OCI-LY7 (cell line): ENCODE measurements at regions not wholly inside any gene's neighbourhood (a gene's known extent, or its start where the extent isn't known, plus 50 kb on each side); places are given as distances from the start of the nearest gene placed in this dataset.

Experiments
- BruUV-seq: library from RNA; stranded (reverse); fragments of 400-500 nt; replicated peaks from 2 replicates; lab custom pipeline; 2021; lab: Mats Ljungman, UMichigan
- CTCF ChIA-PET: fragments of 300-600 bp; sonication (Branson Sonifier 250); formaldehyde crosslinking; loops from one replicate; lab custom pipeline; 2022; ENCODE audit warnings: antibody characterized with exemption; ENCODE audit not compliant: unreplicated experiment; lab: Charles Lee
- POLR2A ChIA-PET: fragments of 300-600 bp; sonication (Branson Sonifier 250); formaldehyde crosslinking; loops from one replicate; lab custom pipeline; 2022; ENCODE audit warnings: antibody characterized with exemption; lab: Charles Lee
- DNase-seq: peaks from one replicate; pipeline ENCODE4 v3.0.0-alpha.2; 2015; ENCODE audit warnings: low spot score
- H2AFZ ChIP-seq: fragments of 200-600 bp; sonication (generic), shearing (Covaris generic); 2 replicates; pipeline ENCODE4 v1.6.1; 2014; ENCODE audit warnings: mild to moderate bottlenecking, antibody characterized with exemption, low read length, moderate library complexity
- H3K27ac ChIP-seq: fragments of 200-600 bp; sonication (generic); 2 replicates; pipeline ENCODE4 v1.5.1; 2014; ENCODE audit warnings: mixed run types, low read depth, mild to moderate bottlenecking, moderate library complexity, low read length, inconsistent platforms; ENCODE audit not compliant: poor library complexity, severe bottlenecking
- H3K36me3 ChIP-seq: fragments of 200-600 bp; sonication (generic); 2 replicates; pipeline ENCODE4 v1.6.1; 2014; ENCODE audit warnings: mild to moderate bottlenecking, antibody characterized with exemption, low read length, moderate library complexity, mixed read lengths; ENCODE audit not compliant: insufficient read depth
- H3K4me1 ChIP-seq: fragments of 200-600 bp; sonication (generic); 2 replicates; pipeline ENCODE4 v1.5.1; 2014; ENCODE audit warnings: mild to moderate bottlenecking, low read length; ENCODE audit not compliant: insufficient read depth, poor library complexity, severe bottlenecking
- H3K4me2 ChIP-seq: fragments of 200-600 bp; sonication (generic); 2 replicates; pipeline ENCODE4 v1.6.1; 2014; ENCODE audit warnings: mild to moderate bottlenecking, low read length
- H3K4me3 ChIP-seq: fragments of 200-600 bp; sonication (generic); 2 replicates; pipeline ENCODE4 v1.5.1; 2014; ENCODE audit warnings: mild to moderate bottlenecking, low read depth, low read length; ENCODE audit not compliant: poor library complexity, severe bottlenecking
- H3K79me2 ChIP-seq: fragments of 200-600 bp; sonication (generic); 2 replicates; pipeline ENCODE4 v1.6.1; 2016; ENCODE audit warnings: low read depth, mild to moderate bottlenecking, low read length, moderate library complexity, mixed read lengths; ENCODE audit not compliant: insufficient read depth
- H3K9me2 ChIP-seq: fragments of 200-600 bp; sonication (generic); 2 replicates; pipeline ENCODE4 v1.6.1; 2016; ENCODE audit warnings: mild to moderate bottlenecking, low read length, mixed read lengths; ENCODE audit not compliant: insufficient read depth
- H3K9me3 ChIP-seq: fragments of 200-600 bp; sonication (generic); 2 replicates; pipeline ENCODE4 v1.6.1; 2014; ENCODE audit warnings: mild to moderate bottlenecking, mixed run types, low read length, mixed read lengths
- H4K20me1 ChIP-seq: fragments of 200-600 bp; sonication (generic); 2 replicates; pipeline ENCODE4 v1.6.1; 2014; ENCODE audit warnings: mild to moderate bottlenecking, antibody characterized with exemption, low read length, moderate library complexity, mixed read lengths; ENCODE audit not compliant: insufficient read depth
- EZH2phosphoT487 ChIP-seq: fragments of 200-600 bp; sonication (generic); IDR thresholded peaks from 2 replicates; pipeline ENCODE4 v1.6.1; 2018; ENCODE audit warnings: low read depth, borderline replicate concordance, mild to moderate bottlenecking, mixed run types, antibody characterized with exemption, low read length, moderate library complexity, mixed read lengths
- intact Hi-C: fragments of 100-400 bp; cut with micrococcal nuclease; formaldehyde crosslinking; loops from one replicate; pipeline ENCODE4 v1.10.0; 2022; ENCODE audit not compliant: unreplicated experiment
- TF ChIP-seq, protein P1 (sequence below): fragments of 200-600 bp; sonication (generic); conservative IDR thresholded peaks from 2 replicates; pipeline ENCODE4 v1.5.1; 2014; ENCODE audit warnings: mild to moderate bottlenecking, antibody characterized with exemption, low read length, moderate library complexity, mixed read lengths

DNA sequence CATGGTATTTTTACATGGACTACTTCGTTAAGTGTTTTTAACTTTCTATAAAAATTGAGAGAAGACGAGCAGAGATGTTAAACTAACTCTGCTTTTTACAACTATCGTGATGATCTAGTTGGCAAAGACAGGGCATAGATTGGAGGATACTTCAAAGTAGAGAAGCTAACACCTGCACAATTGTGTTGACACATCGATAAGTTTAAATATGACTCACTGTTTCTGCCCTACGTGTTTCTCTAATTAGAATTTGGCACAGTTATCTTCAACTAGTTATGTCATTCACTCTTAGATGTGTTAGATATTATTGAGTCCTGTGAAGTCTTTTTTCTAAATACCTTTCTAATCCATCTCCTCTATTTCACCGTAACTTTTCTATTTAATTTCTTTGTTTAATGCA lies 68.5 kb upstream of the FERD3L start:
- no TSS peak for BruUV-seq
- Histone ChIP-seq H3K27ac (no peak overlapping the region), H3K4me2 (no peak overlapping the region), H3K79me2 (no peaks in the 10 kb centered on the region), H2AFZ (no peak overlapping the region), H3K4me3 (no peak overlapping the region), H3K9me3 (no peaks in the 10 kb centered on the region), H3K9me2 (no peaks in the 10 kb centered on the region), H4K20me1 (no peaks in the 10 kb centered on the region), H3K4me1 (no peaks in the 10 kb centered on the region), H3K36me3 (no peaks in the 10 kb centered on the region)
- ChIA-PET CTCF (no interaction called here), POLR2A (no interaction called here)
- no peak for TF ChIP-seq EZH2phosphoT487
- TF ChIP-seq, protein P1, sequence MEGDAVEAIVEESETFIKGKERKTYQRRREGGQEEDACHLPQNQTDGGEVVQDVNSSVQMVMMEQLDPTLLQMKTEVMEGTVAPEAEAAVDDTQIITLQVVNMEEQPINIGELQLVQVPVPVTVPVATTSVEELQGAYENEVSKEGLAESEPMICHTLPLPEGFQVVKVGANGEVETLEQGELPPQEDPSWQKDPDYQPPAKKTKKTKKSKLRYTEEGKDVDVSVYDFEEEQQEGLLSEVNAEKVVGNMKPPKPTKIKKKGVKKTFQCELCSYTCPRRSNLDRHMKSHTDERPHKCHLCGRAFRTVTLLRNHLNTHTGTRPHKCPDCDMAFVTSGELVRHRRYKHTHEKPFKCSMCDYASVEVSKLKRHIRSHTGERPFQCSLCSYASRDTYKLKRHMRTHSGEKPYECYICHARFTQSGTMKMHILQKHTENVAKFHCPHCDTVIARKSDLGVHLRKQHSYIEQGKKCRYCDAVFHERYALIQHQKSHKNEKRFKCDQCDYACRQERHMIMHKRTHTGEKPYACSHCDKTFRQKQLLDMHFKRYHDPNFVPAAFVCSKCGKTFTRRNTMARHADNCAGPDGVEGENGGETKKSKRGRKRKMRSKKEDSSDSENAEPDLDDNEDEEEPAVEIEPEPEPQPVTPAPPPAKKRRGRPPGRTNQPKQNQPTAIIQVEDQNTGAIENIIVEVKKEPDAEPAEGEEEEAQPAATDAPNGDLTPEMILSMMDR: no peak
- intact Hi-C loops: no loop called here
- no peak for DNase-seq

DNA sequence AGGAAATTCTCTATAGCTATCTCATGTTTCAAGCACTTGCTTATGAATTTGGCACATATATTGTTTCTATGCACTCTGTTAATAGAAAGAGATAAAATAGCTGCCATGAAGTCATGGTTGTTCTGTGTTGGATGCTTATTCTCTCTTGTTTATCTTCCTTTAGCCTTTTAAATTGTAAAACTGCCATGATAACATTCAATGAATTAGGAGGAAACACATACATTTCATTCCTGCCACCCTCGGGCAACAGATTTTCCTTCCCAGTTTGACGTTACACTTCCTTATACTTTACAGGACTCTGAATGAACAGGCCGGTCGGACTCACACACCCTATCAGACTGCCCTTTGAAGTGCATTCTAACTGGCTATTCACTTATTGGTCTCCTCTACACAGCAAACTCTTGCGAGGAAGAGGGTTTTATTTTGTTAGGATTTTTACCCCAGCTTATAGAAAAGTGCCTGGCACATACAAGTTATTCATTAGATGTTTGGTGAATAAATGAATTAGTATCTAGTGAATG lies 65.7 kb upstream of the FERD3L start:
- intact Hi-C loops: no loop called here
- no peak overlapping the region for H2AFZ ChIP-seq
- CTCF ChIA-PET: no interaction called here
- no peak overlapping the region for H3K4me2 ChIP-seq
- no peak for DNase-seq
- H3K79me2 ChIP-seq: no peaks in the 10 kb centered on the region
- H3K9me2 ChIP-seq: no peaks in the 10 kb centered on the region
- TF ChIP-seq, protein P1: no peak
- no peak for TF ChIP-seq EZH2phosphoT487
- no TSS peak for BruUV-seq
- POLR2A ChIA-PET: no interaction called here
- H3K4me3 ChIP-seq: no peak overlapping the region
- no peak overlapping the region for H3K27ac ChIP-seq
- no peaks in the 10 kb centered on the region for H4K20me1 ChIP-seq
- no peaks in the 10 kb centered on the region for H3K4me1 ChIP-seq
- H3K36me3 ChIP-seq: no peaks in the 10 kb centered on the region
- H3K9me3 ChIP-seq: no peaks in the 10 kb centered on the region

DNA sequence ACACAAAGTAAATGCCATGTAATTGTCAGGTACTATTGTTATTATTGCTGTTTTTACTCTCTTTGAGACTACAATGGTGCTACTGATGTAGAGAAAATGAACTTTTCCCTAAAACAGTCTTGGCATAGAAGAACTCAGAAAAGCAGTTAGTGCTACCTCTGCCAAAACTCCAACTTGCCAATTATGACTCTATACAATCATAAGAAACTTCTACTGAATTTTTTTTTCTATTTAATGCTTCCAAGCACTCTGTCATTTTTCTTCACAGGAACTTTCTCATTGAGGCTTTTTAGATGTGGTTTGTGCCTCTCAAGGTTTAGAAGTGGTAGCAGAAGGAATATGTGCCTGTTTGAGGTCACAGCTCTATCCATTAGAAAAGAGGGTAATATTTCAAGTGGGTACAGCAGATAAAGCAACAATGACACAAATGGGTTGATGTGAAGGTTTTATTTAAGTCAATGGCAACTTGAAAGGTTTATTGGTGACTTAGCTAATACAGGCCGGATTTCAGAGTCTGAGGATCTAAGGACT lies 64.0 kb upstream of the FERD3L start:
- no peak for DNase-seq
- no TSS peak for BruUV-seq
- ChIA-PET POLR2A (interaction anchor here (0.9 kb wide), 1 partner anchor 247 kb away, joined by 3 read pairs; no protein-coding TSS in a partner anchor), CTCF (no interaction called here)
- no peaks in the 10 kb centered on the region for H4K20me1 ChIP-seq
- no peaks in the 10 kb centered on the region for H3K9me2 ChIP-seq
- H3K27ac ChIP-seq: no peak overlapping the region
- no peaks in the 10 kb centered on the region for H3K9me3 ChIP-seq
- H3K79me2 ChIP-seq: no peaks in the 10 kb centered on the region
- H2AFZ ChIP-seq: no peak overlapping the region
- intact Hi-C loops: no loop called here
- no peak overlapping the region for H3K4me3 ChIP-seq
- H3K4me1 ChIP-seq: no peaks in the 10 kb centered on the region
- no peak overlapping the region for H3K4me2 ChIP-seq
- TF ChIP-seq, protein P1: no peak
- no peak for TF ChIP-seq EZH2phosphoT487
- H3K36me3 ChIP-seq: no peaks in the 10 kb centered on the region
